MCF 10A (cell line): ENCODE measurements at regions not wholly inside any gene's neighbourhood (a gene's known extent, or its start where the extent isn't known, plus 50 kb on each side); places are given as distances from the start of the nearest gene placed in this dataset.

Source experiments
- BruUV-seq: library from RNA; stranded (reverse); fragments of 400-500 nt; replicated peaks from 2 replicates; lab custom pipeline; 2021; lab: Mats Ljungman, UMichigan
- CTCF ChIA-PET: fragments of 300-600 bp; sonication (Branson Sonifier 250); formaldehyde crosslinking; extraction: SDS; loops from one replicate; lab custom pipeline; 2021; ENCODE audit warnings: antibody characterized with exemption, inconsistent platforms; lab: Yijun Ruan, JAX
- POLR2A ChIA-PET: fragments of 300-600, 350-650 bp; sonication (Branson Sonifier 250); formaldehyde crosslinking; extraction: SDS; loops from one replicate; lab custom pipeline; 2020; ENCODE audit warnings: antibody characterized with exemption, inconsistent platforms; lab: Yijun Ruan, JAX
- DNase-seq: peaks from one replicate; pipeline ENCODE4 v3.0.0-alpha.2; 2018; ENCODE audit not compliant: unreplicated experiment
- H3K27ac Mint-ChIP-seq: one replicate; pipeline ENCODE4 v1.8.0; 2022; ENCODE audit warnings: mild to moderate bottlenecking, low read depth, mixed read lengths; ENCODE audit not compliant: unreplicated experiment
- H3K27me3 Mint-ChIP-seq: one replicate; pipeline ENCODE4 v1.8.0; 2022; ENCODE audit warnings: mixed read lengths; ENCODE audit not compliant: insufficient read depth, unreplicated experiment
- H3K36me3 Mint-ChIP-seq: one replicate; pipeline ENCODE4 v1.8.0; 2022; ENCODE audit warnings: mild to moderate bottlenecking, moderate library complexity, mixed read lengths; ENCODE audit not compliant: insufficient read depth, unreplicated experiment
- H3K4me1 Mint-ChIP-seq: one replicate; pipeline ENCODE4 v1.8.0; 2022; ENCODE audit warnings: mixed read lengths; ENCODE audit not compliant: insufficient read depth, unreplicated experiment
- H3K4me3 Mint-ChIP-seq: one replicate; pipeline ENCODE4 v1.8.0; 2022; ENCODE audit warnings: mild to moderate bottlenecking, moderate library complexity, mixed read lengths; ENCODE audit not compliant: unreplicated experiment
- H3K9me3 Mint-ChIP-seq: one replicate; pipeline ENCODE4 v1.8.0; 2022; ENCODE audit warnings: mixed read lengths; ENCODE audit not compliant: unreplicated experiment
- intact Hi-C: fragments of 100-400 bp; cut with micrococcal nuclease; formaldehyde crosslinking; loops from 2 replicates; pipeline ENCODE4 v1.14.1; 2022
- TF ChIP-seq, protein P1 (sequence below): fragments of 200-600 bp; IDR thresholded peaks from one replicate; pipeline ENCODE4 v1.8.0; 2022; ENCODE audit warnings: antibody characterized with exemption, mild to moderate bottlenecking; ENCODE audit not compliant: unreplicated experiment

DNA sequence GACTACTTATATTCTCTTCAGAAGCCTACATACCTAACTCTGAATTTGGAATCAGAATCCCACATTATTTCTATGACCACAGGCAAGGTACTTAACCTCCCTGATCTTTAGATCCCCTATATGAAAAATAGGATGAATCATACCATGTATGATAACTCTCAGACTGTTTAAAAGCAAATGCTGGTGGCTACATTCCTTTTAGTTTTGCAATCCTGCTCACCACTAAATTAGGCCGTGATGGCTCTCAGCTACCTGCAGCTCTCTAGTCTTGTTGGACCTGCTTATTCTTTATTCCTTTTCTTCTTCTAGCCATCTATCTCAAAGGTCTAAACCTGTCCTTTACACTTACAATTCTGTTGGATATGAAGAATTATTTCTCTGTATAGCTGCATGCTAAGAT lies 303.4 kb upstream of the ATP10B start:
- no peak overlapping the region for H3K27ac Mint-ChIP-seq
- H3K4me3 Mint-ChIP-seq: no peak overlapping the region
- BruUV-seq: no TSS peak
- peak; percentile 26 for DNase-seq
- TF ChIP-seq, protein P1, sequence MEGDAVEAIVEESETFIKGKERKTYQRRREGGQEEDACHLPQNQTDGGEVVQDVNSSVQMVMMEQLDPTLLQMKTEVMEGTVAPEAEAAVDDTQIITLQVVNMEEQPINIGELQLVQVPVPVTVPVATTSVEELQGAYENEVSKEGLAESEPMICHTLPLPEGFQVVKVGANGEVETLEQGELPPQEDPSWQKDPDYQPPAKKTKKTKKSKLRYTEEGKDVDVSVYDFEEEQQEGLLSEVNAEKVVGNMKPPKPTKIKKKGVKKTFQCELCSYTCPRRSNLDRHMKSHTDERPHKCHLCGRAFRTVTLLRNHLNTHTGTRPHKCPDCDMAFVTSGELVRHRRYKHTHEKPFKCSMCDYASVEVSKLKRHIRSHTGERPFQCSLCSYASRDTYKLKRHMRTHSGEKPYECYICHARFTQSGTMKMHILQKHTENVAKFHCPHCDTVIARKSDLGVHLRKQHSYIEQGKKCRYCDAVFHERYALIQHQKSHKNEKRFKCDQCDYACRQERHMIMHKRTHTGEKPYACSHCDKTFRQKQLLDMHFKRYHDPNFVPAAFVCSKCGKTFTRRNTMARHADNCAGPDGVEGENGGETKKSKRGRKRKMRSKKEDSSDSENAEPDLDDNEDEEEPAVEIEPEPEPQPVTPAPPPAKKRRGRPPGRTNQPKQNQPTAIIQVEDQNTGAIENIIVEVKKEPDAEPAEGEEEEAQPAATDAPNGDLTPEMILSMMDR: no peak
- no peaks in the 10 kb centered on the region for H3K36me3 Mint-ChIP-seq
- ChIA-PET POLR2A (interaction anchor here (0.8 kb wide), 1 partner anchor 141 kb away, joined by 3 read pairs; no protein-coding TSS in a partner anchor), CTCF (no interaction called here)
- peaks cover 6% of the 10 kb centered on the region for H3K9me3 Mint-ChIP-seq
- no peaks in the 10 kb centered on the region for H3K27me3 Mint-ChIP-seq
- intact Hi-C loops: no loop called here
- H3K4me1 Mint-ChIP-seq: peaks cover 6% of the 10 kb centered on the region

DNA sequence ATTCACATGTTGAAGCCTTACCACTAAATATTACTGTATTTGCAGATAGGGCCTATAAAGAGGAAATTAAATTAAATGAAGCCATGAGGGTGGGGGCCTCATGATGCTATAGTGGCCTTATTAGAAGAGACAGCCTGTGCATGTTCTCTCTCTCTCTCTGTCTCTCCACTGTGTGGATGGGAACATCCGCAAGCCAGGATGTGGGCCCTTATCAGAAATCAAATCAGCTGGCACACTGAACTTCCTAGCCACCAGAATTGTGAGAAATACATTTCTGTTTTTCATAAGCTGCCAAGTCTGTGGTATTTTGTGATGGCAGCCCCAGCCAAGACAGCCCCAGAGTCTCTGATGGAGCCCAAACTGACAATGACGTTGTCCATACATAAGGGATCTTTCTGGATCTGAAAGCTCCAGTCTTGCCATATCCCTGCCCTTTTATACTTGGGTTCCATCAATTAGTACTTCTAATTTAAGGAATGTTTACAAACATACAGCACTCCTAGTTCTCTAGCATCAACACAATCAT lies 300.5 kb upstream of the ATP10B start:
- intact Hi-C loops: no loop called here
- no peak for DNase-seq
- TF ChIP-seq, protein P1: no peak
- BruUV-seq: no TSS peak
- Mint-ChIP-seq H3K27me3 (no peaks in the 10 kb centered on the region), H3K9me3 (peaks cover 6% of the 10 kb centered on the region), H3K27ac (no peak overlapping the region), H3K4me1 (peaks cover 6% of the 10 kb centered on the region), H3K36me3 (no peaks in the 10 kb centered on the region), H3K4me3 (no peak overlapping the region)
- CTCF ChIA-PET: interaction anchor here (0.7 to 0.8 kb wide), 2 partner anchors 10 to 163 kb away, joined by 3 read pairs; no protein-coding TSS in a partner anchor
- POLR2A ChIA-PET: no interaction called here

DNA sequence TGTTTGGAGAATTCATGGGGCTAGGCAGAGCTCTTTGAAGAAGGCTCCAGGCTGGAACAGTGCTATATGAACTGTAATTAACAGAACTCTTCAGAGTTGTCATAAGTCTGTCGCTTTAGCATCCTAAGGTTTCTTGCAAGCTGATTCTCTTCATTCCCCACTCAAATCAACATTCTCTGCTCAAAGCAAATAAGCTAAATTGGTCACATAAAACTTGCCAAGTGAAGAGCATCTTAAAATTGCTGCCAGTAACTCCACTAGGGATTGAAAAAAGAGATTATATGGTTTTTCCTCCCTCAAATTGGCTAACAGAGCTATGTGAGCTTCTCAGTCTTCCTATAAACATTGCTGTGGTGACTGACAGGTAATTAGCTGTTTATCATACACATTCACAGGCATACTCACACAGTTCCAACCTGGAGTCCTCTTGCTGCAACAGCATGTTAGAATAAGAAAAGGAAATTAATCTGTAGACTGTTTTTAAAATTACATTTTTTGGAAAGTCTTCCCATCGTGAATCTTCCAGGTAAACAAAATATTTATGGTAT lies 298.5 kb upstream of the ATP10B start:
- no peaks in the 10 kb centered on the region for H3K9me3 Mint-ChIP-seq

DNA sequence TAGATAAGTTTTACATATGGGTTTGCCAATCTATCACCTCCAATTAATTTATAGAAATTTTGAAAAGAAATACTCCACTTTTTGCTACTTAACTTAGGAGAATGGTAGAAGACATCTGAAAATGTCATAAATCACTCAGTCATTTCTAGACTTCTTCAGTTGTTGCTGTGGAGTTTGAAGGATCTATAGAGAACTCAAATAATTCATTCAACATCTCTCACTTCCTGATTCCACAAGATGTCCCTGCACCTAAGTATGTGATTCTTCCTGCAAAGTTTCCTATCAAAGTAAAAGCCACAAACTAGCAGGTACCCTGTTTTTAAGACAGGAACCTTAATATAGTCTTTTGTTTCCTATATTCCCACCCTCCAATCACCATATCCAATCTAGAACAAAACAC lies 297.1 kb upstream of the ATP10B start:
- POLR2A ChIA-PET: no interaction called here

More for the DNA sequence above, 298.5 kb upstream of the ATP10B start:
- TF ChIP-seq, protein P1: no peak
- Mint-ChIP-seq H3K27ac (no peak overlapping the region), H3K4me1 (peaks cover 5% of the 10 kb centered on the region), H3K4me3 (no peak overlapping the region), H3K36me3 (no peaks in the 10 kb centered on the region), H3K27me3 (no peaks in the 10 kb centered on the region)
- intact Hi-C loops: no loop called here
- BruUV-seq: no TSS peak
- ChIA-PET POLR2A (interaction anchor here (0.6 to 0.7 kb wide), 2 partner anchors 15 to 525 kb away, joined by 3 read pairs; no protein-coding TSS in a partner anchor), CTCF (no interaction called here)
- DNase-seq: no peak

More for the DNA sequence above, 297.1 kb upstream of the ATP10B start:
- no peak overlapping the region for H3K4me3 Mint-ChIP-seq
- CTCF ChIA-PET: interaction anchor here (0.7 kb wide), 1 partner anchor 10 kb away, joined by 3 read pairs; no protein-coding TSS in a partner anchor
- BruUV-seq: no TSS peak
- H3K27ac Mint-ChIP-seq: no peak overlapping the region
- no peaks in the 10 kb centered on the region for H3K27me3 Mint-ChIP-seq
- H3K9me3 Mint-ChIP-seq: peaks cover under 1% of the 10 kb centered on the region
- DNase-seq: no peak
- intact Hi-C loops: no loop called here
- H3K36me3 Mint-ChIP-seq: no peaks in the 10 kb centered on the region
- no peaks in the 10 kb centered on the region for H3K4me1 Mint-ChIP-seq
- TF ChIP-seq, protein P1: no peak
